ENCODE measurements at regions not wholly inside any gene's neighbourhood (a gene's known extent, or its start where the extent isn't known, plus 50 kb on each side); places are given as distances from the start of the nearest gene placed in this dataset.

GRCh38 chr16:27703121-27703520 lies 153.2 kb downstream of the KATNIP start:
- TF ChIP-seq YY1 (IDR thresholded peaks at IDR 0.05; ENCODE audit: insufficient read depth, insufficient read length) (no peak), ZNF274 (IDR thresholded peaks at IDR 0.05; ENCODE audit: low read depth, low read length) (no peak), SUZ12 (IDR thresholded peaks at IDR 0.05; ENCODE audit: extremely low read depth, insufficient read depth, insufficient read length) (no peak)
